GM21423 (cell line): ENCODE measurements at regions not wholly inside any gene's neighbourhood (a gene's known extent, or its start where the extent isn't known, plus 50 kb on each side); places are given as distances from the start of the nearest gene placed in this dataset.

Experiments
- ATAC-seq: cut with Tn5 transposase; IDR thresholded peaks from one replicate; pipeline ENCODE4 v1.9.1; 2021; ENCODE audit warnings: mild to moderate bottlenecking, moderate library complexity; ENCODE audit not compliant: unreplicated experiment

DNA sequence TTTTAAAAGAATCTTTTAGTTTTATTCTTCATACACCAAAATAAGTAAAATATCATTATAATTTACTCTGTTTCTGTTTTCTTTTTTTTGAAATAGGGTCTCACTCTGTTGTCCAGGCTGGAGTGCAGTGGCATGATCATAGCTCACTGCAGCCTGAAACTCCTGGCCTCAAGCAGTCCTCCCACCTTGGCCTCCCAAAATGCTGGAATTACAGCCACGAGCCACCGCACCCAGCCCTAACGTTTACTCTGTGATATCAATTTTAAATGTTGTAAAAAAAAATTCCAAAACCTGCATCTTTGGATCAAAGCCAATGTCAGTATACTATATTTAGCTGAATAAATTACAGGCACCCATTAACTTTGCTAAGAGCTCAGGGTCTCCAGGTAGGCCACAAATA, 437.1 kb upstream of the USP15 start:
- ATAC-seq = no peak

GRCh38 chr12:61846765-61847164, 413.4 kb upstream of the USP15 start:
- no peak for ATAC-seq

DNA sequence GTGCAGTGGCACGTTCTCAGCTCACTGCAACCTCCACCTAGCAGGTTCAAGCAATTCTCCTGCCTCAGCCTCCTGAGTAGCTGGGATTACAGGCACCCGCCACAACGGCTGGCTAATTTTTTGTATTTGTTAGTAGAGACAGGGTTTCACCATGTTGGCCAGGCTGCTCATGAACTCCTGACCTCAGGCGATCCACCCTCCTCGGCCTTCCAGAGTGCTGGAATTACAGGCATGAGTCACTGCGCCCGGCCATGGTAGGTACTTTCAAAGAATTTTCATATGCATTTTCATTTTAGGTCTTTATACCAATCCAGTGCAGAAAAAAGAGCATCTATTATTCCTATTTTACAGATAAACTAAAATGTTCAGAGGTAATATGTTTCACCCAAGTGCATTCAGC, 411.3 kb upstream of the USP15 start:
- ATAC-seq = no peak

DNA sequence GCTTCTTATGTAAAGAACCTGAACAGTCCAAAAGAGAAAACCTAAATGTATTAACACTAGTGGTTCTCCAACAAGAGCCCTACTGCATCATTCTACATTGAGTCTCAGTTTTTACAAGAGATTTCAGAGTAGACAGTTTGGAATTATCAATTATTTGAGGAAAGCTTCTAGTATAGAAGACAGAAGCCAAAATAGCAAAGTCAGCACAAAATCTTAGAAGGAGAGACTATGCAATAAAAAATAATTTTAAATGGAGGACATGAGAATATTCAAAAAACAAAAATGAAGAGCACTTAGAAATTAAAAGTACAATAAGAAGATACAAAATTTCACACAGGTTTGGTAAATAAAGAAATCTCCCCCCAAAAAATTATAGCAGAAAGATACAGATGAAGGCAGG, 406.3 kb upstream of the USP15 start:
- no peak for ATAC-seq

- ATAC-seq = no peak
Observed at GRCh38 chr12:61854902-61855301, 405.3 kb upstream of the USP15 start.

DNA sequence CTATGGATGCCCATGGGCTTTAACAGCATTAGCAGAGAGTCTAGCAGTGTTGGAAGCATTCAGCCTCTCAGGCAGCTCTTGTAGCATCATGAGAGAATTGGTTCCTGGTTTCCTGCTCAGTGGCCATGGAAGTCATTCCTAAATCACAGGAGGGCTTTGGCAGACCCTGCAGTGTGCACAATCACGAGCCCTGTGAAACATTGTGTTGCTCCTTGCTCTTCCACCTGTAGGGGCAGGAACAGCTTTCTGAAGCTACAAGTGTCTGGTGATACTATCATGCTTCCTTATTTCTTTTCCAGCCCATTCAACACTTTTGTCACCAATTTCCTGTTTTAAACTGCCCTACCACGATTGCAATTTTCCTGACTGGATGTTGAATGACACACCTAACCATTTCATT, 402.2 kb upstream of the USP15 start:
- no peak for ATAC-seq

DNA sequence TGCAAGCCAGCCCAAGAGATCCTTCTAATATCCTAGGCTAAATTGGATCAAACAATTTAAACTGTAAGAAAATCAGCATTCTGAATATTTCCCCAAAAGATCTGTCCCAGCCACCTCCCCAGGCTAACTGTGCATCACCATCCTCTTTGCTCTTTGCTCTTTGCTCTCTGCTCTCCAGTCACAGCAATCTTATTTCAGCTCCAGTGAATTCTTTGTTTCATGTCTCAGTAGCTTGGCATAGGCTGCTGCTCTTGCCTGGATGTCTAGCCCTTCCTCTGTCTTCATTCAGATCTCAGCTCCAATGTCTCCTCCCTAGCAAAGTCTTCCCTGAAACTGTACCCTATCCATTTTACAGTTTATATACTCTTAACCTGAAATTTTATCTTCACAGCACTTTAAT, 399.8 kb upstream of the USP15 start:
- no peak for ATAC-seq

GRCh38 chr12:61862986-61863385, 397.2 kb upstream of the USP15 start:
- no peak for ATAC-seq

DNA sequence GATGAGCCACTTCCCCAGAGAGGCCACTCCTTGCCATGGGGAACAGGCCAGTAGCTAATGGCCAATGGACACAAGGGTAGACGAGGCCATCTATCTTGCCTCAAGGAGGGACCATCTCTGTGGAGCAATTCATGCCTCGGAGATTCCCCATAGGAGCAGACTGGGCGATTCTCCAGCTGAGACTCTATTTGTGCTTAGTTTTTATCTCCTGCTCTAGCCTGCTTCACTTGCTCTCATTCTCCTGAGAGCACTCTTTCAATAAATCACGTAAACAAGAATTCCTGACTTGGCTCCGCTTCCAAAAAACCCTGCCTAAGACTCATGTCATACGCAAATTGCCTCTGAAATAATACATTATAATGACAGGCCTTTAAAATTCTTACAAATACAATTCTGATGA, 396.4 kb upstream of the USP15 start:
- ATAC-seq = no peak

GRCh38 chr12:61869796-61870195, 390.4 kb upstream of the USP15 start:
- ATAC-seq = no peak

DNA sequence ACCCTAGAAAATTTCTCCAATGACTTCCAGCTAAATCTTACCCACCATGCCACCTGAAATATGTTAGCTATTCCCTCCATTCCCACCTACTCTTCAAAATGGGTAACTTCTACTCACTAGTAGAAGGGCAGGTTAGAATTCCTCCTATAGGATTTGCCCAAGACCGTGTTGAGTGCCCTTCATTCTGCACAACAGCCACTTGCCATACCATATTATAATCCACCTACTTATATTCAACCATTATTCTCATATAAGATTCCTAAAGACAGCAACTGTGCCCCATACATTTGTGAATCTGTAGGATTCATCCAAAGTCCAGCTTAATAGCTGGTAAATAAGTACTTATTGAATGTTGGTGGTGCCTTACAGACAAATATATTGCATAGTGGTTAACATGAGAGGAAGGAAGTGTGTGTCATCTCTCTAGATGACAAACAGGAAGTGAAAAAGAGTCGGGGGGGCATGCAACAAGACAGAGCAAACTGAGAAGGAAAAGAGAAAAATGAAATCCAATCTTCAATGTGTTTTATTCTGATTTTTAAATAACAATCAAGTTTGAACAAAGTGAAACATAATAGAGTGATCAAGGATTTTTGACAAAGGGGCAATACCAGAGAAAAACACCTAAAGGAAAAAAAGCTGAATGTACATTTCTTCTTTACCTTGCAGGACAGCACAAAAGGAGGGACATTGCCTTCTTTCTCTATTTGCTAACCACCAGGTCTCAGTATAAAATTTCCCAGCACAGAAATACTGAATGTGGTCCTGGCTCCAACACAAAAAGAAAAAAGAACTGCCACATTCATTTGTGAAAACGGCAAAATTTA, 389.3 kb upstream of the USP15 start:
- ATAC-seq = no peak

GRCh38 chr12:61871485-61871810, 388.8 kb upstream of the USP15 start:
- no peak for ATAC-seq

GRCh38 chr12:61879229-61879628, 381.0 kb upstream of the USP15 start:
- ATAC-seq = no peak

DNA sequence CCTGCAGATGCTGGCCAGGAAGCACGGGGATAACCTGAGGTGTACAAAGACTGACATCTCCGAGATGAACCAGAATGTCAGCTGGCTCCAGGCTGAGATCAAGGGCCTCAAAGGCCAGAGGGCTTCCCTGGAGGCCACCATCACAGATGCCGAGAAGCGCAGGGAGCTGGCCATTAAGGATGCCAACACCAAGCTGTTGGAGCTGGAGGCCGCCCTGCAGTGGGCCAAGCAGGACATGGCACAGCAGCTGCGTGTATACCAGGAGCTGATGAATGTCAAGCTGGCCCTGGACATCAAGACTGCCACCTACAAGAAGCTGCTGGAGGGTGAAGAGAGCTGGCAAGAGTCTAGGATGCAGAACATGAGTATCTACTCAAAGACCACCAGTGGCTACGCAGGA, 380.0 kb upstream of the USP15 start:
- ATAC-seq = no peak

DNA sequence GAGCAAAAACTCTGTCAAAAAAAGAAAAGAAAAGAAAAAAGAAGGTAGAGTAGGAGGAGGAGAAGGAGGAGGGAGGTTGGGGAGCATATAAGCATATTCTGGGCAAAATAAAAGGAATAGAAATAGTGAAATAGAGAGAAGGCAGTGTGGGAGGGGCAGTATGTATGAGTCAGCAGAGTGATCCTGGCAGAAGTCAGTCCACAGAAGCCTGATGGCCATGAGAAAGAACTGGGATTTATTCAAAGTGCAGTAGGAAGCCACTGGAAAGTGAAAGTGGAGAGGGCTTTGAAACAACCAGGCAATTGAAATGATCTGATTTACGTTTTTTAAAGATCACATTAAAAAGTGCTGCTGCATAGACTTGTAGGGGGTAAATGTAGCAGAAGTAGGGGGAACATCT, 368.6 kb upstream of the USP15 start:
- no peak for ATAC-seq

DNA sequence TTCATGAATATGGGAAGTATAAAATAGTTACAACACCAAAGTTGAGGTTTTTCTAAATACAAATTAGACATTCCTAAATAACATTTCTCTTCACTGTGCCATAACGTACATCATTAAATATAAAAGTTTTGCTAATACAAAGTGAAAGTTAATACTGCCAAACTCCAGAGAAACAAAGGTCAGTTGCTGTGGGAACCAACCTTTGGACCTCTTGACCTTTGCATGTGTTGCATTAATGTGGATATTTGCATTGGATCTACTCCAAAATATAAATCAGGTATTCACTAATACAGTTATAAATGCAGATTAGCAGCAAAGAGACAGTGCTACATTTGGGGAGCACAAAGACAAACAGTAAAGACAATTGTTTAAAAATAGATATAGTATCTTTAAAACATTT, 366.0 kb upstream of the USP15 start:
- no peak for ATAC-seq

DNA sequence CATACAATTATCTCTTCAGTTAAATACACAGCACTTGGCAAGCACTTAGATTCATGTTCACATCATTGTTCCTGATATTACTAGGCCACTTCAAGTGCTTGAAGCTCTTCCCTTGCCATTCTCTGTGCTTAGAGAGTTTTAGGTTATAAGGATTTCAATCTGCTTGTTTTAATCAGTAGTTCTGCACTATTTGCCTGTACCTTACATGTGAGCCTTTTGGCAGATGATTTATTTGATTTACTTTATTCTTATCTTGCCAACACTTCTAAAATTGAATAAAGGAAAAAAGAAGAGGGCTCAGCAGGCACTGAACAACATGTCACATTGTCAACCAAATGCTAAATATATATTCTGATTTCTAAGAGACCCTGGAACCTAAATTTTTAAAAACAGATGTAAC, 363.8 kb upstream of the USP15 start:
- ATAC-seq = no peak

GRCh38 chr12:61902403-61902802, 357.8 kb upstream of the USP15 start:
- no peak for ATAC-seq

DNA sequence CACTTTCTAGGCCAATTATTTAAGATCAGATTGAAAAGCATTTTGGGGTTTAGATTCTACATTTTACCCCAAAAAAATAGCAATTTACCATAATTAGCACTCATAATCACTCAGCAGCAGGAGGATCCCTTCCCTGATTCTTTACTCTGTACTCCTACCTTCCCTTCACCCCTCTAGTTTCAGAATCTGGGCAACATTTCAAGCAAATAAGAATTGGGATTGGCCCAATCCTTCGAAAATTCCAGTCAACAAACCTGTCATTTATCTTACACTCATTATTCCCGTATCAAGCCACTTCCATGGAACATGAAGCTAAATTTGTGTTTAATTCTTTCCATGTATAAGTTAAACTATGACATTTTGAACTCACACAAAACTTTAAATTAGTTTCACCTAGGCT, 349.1 kb upstream of the USP15 start:
- ATAC-seq = no peak

DNA sequence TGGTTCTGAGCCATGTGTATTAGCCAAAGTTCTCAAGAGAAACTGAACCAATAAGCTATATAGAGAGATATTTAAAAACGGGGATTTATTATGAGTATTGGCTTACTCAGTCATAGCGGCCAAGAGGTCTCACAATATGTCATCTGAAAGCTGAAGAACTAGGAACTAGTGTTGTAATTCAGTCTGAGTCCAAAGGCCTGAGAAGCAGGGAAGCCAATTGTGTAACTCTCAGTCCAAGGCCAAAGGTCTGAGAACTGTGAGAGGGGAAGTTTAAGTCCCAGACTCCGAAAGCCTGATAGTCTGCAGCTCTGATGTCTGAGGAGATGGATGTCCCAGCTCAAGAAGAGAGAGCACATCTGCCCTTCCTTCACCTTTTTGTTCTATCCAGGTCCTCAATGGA, 344.8 kb upstream of the USP15 start:
- no peak for ATAC-seq

DNA sequence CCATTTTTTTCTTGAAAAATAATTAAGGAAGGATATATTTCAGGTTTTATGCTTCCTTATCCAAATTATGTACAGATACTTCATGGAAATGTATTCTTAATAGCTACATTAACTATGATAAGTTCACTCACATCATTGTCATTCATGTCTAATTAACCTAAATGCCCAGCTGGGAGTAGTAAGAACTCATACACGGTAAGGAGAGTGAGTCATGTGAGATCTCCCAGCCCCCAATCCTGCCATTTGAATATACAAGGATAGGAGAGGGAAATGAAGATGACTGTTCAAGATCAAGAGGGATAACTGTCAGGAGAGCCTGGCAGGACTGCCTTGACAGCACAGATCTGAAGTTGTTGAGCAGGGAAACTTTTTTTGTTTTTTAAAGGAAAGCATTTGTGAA, 343.4 kb upstream of the USP15 start:
- no peak for ATAC-seq

- no peak for ATAC-seq
Observed at GRCh38 chr12:61919686-61920085, 340.5 kb upstream of the USP15 start.

DNA sequence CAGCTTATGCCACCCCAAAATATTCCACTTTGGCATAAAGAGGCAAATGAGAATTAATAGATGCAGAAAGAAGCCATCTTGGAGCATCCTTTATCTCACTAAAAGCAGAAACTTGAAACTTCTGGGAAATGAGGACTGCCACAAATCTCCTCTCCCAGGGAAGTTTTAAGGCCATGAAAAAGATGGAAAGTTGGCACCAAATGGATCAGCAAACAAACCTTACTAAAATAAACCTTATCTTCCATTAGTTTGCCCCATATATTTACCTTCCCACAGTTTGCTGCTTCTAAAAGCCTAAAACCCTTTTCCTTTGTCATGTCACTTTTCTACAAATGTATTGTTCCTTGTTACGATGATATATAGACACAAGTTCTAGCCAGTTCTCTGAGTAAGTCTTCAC, 340.0 kb upstream of the USP15 start:
- ATAC-seq = no peak
